ENCODE measurements at regions not wholly inside any gene's neighbourhood (a gene's known extent, or its start where the extent isn't known, plus 50 kb on each side); places are given as distances from the start of the nearest gene placed in this dataset.

DNA sequence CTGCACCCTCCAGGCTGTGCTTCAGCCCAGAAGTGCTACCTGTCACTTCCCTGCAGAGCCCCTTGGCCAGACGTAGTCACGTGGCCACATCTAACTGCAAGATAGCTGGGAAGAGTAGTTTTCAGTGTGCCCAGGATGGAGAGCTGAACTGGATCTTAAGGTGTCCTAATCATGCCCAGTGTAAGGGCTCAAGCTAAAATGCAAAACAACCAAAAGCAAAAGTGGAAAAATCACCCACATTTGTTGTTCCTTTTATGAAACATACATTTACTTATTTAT, 59.4 kb upstream of the ROR1 start:
- no peaks in the 10 kb centered on the region for H4K20me1 ChIP-seq (ENCODE audit: insufficient read depth)
- DNase-seq (ENCODE audit: low read depth, low spot score): no peak
- intact Hi-C loops (cut with micrococcal nuclease): no loop called here
- ATAC-seq: no peak; the same call in 1 of the 2 replicates
- ChIA-PET CTCF (interaction anchor here (1.5 kb wide), 1 partner anchor 22 kb away, joined by 7 read pairs; no protein-coding TSS in a partner anchor), POLR2A (no interaction called here), RAD21 (ENCODE audit: low non-redundant PET in 1 of 2, low total read pairs in 2 of 2, uncharacterized antibody in 2 of 2, unreplicated experiment in 2 of 2) (no interaction called here)
- peak overlapping the region; percentile 49 for H2AFZ ChIP-seq (ENCODE audit: low read depth, low read length, poor library complexity, severe bottlenecking)
- no peak overlapping the region for H3K27ac ChIP-seq (ENCODE audit: low read depth, low read length)
- no TSS peak for BruUV-seq (replicated peaks)
- peaks cover 18% of the 10 kb centered on the region for H3K27me3 ChIP-seq (ENCODE audit: insufficient read depth, low read length)
- H3K9me2 ChIP-seq (ENCODE audit: insufficient read depth): no peaks in the 10 kb centered on the region
- H3K9me3 ChIP-seq (ENCODE audit: control insufficient read depth in 1 of 2, insufficient read depth in 1 of 2, low read depth in 1 of 2, low read length in 2 of 2): no peaks in the 10 kb centered on the region
- H3K79me2 ChIP-seq (ENCODE audit: insufficient read depth, low read length): no peaks in the 10 kb centered on the region
- H3K36me3 ChIP-seq (ENCODE audit: control insufficient read depth in 1 of 2, insufficient read depth in 2 of 2, low read length in 2 of 2): no peaks in the 10 kb centered on the region
- H3K4me2 ChIP-seq (ENCODE audit: low read length): peak overlapping the region; percentile 46
- H3K4me3 ChIP-seq (replicated peaks in 1 of 2; ENCODE audit: low read depth in 1 of 2, low read length in 2 of 2): no peak overlapping the region
- H3K4me1 ChIP-seq (ENCODE audit: control insufficient read depth in 1 of 2, insufficient read depth in 2 of 2, low read length in 2 of 2): peaks cover 7 to 16% of the 10 kb centered on the region in 2 experiments
- TF ChIP-seq FOSL1 (IDR thresholded peaks at IDR 0.05; ENCODE audit: low read depth) (peak; percentile 4; the same call in 1 of the 2 replicates), YY1 (IDR thresholded peaks at IDR 0.05; ENCODE audit: extremely low read depth, insufficient replicate concordance, low read depth, low read length) (no peak), SP1 (IDR thresholded peaks at IDR 0.05; ENCODE audit: low read depth) (0 out of 2 replicates have a peak, but pooled peaks have one; percentile 2)
- H3K9ac ChIP-seq (ENCODE audit: low read length): no peak overlapping the region

DNA sequence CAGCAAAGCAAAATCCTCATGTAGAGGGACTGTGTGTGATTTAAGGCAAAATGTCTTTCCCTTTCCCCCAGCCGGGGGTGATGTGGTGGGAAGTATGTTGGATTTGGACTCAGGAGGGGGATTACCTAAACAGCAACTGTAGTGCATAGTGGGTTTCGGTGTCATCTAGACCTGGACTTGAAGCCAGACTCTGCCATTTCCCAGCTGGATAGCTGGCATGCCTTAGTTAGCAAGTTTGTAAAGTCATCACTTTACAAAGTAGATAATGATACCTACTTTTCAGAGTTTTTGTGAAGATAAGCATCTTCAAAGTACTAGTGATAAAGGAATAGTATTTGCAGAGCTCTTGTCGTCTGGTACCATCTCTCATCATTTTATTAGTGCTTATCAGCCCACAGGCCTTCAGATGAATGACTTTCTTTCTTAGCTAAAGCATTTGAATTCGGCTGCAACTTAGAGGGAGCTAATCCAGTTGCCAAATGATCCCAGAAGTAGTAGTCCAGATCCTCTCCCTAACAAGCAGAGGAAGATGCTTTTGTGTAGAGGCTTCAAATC, 56.2 kb upstream of the ROR1 start:
- Histone ChIP-seq H2AFZ (ENCODE audit: low read depth, low read length, poor library complexity, severe bottlenecking) (no peak overlapping the region), H3K4me1 (ENCODE audit: control insufficient read depth in 1 of 2, insufficient read depth in 2 of 2, low read length in 2 of 2) (peaks cover 7 to 19% of the 10 kb centered on the region in 2 experiments), H3K36me3 (ENCODE audit: control insufficient read depth in 1 of 2, insufficient read depth in 2 of 2, low read length in 2 of 2) (no peaks in the 10 kb centered on the region), H3K9ac (ENCODE audit: low read length) (no peak overlapping the region), H4K20me1 (ENCODE audit: insufficient read depth) (no peaks in the 10 kb centered on the region), H3K4me2 (ENCODE audit: low read length) (no peak overlapping the region), H3K27me3 (ENCODE audit: insufficient read depth, low read length) (peaks cover 18% of the 10 kb centered on the region), H3K27ac (ENCODE audit: low read depth, low read length) (no peak overlapping the region), H3K79me2 (ENCODE audit: insufficient read depth, low read length) (no peaks in the 10 kb centered on the region), H3K4me3 (replicated peaks in 1 of 2; ENCODE audit: low read depth in 1 of 2, low read length in 2 of 2) (no peak overlapping the region), H3K9me3 (ENCODE audit: control insufficient read depth in 1 of 2, insufficient read depth in 1 of 2, low read depth in 1 of 2, low read length in 2 of 2) (no peaks in the 10 kb centered on the region), H3K9me2 (ENCODE audit: insufficient read depth) (no peaks in the 10 kb centered on the region)
- CTCF ChIA-PET: no interaction called here
- intact Hi-C loops (cut with micrococcal nuclease): no loop called here
- RAD21 ChIA-PET (ENCODE audit: low non-redundant PET in 1 of 2, low total read pairs in 2 of 2, uncharacterized antibody in 2 of 2, unreplicated experiment in 2 of 2): no interaction called here
- BruUV-seq (replicated peaks): no TSS peak
- TF ChIP-seq SIN3A (IDR thresholded peaks at IDR 0.05; ENCODE audit: low read depth) (no peak), POLR2A (IDR thresholded peaks at IDR 0.05; ENCODE audit: borderline replicate concordance, extremely low read depth, insufficient read depth, insufficient read length) (no peak), EGR1 (IDR thresholded peaks at IDR 0.05; ENCODE audit: low read depth) (no peak), ELF1 (IDR thresholded peaks at IDR 0.05; ENCODE audit: borderline replicate concordance, low read depth) (no peak), POLR2AphosphoS5 (IDR thresholded peaks at IDR 0.05; ENCODE audit: low read depth, low read length) (no peak), JUND (IDR thresholded peaks at IDR 0.05) (no peak), SP1 (IDR thresholded peaks at IDR 0.05; ENCODE audit: low read depth) (no peak), EZH2phosphoT487 (IDR thresholded peaks at IDR 0.05; ENCODE audit: borderline replicate concordance) (no peak), EZH2 (IDR thresholded peaks at IDR 0.05) (no peak), CEBPB (IDR thresholded peaks at IDR 0.05; ENCODE audit: low read depth) (no peak), RAD21 (IDR thresholded peaks at IDR 0.05; ENCODE audit: low read depth) (no peak), YY1 (IDR thresholded peaks at IDR 0.05; ENCODE audit: extremely low read depth, insufficient replicate concordance, low read depth, low read length) (no peak)
- TF ChIP-seq, protein P1, sequence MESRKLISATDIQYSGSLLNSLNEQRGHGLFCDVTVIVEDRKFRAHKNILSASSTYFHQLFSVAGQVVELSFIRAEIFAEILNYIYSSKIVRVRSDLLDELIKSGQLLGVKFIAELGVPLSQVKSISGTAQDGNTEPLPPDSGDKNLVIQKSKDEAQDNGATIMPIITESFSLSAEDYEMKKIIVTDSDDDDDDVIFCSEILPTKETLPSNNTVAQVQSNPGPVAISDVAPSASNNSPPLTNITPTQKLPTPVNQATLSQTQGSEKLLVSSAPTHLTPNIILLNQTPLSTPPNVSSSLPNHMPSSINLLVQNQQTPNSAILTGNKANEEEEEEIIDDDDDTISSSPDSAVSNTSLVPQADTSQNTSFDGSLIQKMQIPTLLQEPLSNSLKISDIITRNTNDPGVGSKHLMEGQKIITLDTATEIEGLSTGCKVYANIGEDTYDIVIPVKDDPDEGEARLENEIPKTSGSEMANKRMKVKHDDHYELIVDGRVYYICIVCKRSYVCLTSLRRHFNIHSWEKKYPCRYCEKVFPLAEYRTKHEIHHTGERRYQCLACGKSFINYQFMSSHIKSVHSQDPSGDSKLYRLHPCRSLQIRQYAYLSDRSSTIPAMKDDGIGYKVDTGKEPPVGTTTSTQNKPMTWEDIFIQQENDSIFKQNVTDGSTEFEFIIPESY (IDR thresholded peaks at IDR 0.05; ENCODE audit: extremely low read depth, insufficient replicate concordance, low read length): no peak
- TF ChIP-seq, protein P2, sequence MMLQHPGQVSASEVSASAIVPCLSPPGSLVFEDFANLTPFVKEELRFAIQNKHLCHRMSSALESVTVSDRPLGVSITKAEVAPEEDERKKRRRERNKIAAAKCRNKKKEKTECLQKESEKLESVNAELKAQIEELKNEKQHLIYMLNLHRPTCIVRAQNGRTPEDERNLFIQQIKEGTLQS (IDR thresholded peaks at IDR 0.05): no peak
- TF ChIP-seq, protein P3, sequence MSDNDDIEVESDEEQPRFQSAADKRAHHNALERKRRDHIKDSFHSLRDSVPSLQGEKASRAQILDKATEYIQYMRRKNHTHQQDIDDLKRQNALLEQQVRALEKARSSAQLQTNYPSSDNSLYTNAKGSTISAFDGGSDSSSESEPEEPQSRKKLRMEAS (IDR thresholded peaks at IDR 0.05): no peak
- TF ChIP-seq, protein P4, sequence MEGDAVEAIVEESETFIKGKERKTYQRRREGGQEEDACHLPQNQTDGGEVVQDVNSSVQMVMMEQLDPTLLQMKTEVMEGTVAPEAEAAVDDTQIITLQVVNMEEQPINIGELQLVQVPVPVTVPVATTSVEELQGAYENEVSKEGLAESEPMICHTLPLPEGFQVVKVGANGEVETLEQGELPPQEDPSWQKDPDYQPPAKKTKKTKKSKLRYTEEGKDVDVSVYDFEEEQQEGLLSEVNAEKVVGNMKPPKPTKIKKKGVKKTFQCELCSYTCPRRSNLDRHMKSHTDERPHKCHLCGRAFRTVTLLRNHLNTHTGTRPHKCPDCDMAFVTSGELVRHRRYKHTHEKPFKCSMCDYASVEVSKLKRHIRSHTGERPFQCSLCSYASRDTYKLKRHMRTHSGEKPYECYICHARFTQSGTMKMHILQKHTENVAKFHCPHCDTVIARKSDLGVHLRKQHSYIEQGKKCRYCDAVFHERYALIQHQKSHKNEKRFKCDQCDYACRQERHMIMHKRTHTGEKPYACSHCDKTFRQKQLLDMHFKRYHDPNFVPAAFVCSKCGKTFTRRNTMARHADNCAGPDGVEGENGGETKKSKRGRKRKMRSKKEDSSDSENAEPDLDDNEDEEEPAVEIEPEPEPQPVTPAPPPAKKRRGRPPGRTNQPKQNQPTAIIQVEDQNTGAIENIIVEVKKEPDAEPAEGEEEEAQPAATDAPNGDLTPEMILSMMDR (IDR thresholded peaks at IDR 0.05 in 2 of 3, conservative IDR thresholded peaks at IDR 0.05 in 1 of 3; ENCODE audit: borderline replicate concordance in 1 of 3, insufficient read depth in 1 of 3, low read depth in 2 of 3, low read length in 2 of 3): no peak
- DNase-seq (ENCODE audit: low read depth, low spot score) (no peak), ATAC-seq (no peak)
- POLR2A ChIA-PET: no interaction called here

Data from HCT116 (cell line).